ENCODE measurements at regions not wholly inside any gene's neighbourhood (a gene's known extent, or its start where the extent isn't known, plus 50 kb on each side); places are given as distances from the start of the nearest gene placed in this dataset.

DNA sequence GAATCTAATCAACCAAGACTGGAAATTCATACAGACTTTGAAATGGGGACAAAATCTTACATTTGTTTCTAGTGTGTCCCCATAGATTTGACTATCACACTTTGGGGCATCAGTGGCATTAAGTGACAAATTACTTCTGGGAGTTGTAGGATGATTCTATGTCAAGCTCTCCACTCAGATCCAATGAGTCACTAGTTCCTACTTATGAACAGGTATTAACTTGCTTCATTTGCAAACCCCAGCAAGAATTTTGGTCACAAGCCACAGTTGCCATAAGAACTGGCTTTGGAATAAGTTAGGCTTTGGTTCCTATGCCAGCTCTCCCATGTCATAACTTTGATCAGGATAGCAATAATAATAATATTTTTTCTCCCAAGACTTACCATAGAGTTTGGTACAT, 77.6 kb upstream of the PTPRK start:
- TF ChIP-seq, protein P1, sequence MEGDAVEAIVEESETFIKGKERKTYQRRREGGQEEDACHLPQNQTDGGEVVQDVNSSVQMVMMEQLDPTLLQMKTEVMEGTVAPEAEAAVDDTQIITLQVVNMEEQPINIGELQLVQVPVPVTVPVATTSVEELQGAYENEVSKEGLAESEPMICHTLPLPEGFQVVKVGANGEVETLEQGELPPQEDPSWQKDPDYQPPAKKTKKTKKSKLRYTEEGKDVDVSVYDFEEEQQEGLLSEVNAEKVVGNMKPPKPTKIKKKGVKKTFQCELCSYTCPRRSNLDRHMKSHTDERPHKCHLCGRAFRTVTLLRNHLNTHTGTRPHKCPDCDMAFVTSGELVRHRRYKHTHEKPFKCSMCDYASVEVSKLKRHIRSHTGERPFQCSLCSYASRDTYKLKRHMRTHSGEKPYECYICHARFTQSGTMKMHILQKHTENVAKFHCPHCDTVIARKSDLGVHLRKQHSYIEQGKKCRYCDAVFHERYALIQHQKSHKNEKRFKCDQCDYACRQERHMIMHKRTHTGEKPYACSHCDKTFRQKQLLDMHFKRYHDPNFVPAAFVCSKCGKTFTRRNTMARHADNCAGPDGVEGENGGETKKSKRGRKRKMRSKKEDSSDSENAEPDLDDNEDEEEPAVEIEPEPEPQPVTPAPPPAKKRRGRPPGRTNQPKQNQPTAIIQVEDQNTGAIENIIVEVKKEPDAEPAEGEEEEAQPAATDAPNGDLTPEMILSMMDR (IDR thresholded peaks at IDR 0.05): no peak
- TF ChIP-seq POLR2A (IDR thresholded peaks at IDR 0.05; ENCODE audit: low read depth) (no peak), EP300 (IDR thresholded peaks at IDR 0.05) (no peak), POLR2AphosphoS5 (IDR thresholded peaks at IDR 0.05) (no peak)

Data from esophagus muscularis mucosa (tissue), 4 donors.